Liver (tissue), 8 donors: ENCODE measurements at regions not wholly inside any gene's neighbourhood (a gene's known extent, or its start where the extent isn't known, plus 50 kb on each side); places are given as distances from the start of the nearest gene placed in this dataset.

Source experiments
- DNase-seq: peaks from one replicate; pipeline ENCODE4 v3.0.0-alpha.2; 2017; ENCODE audit warnings: low spot score
- H3K27ac ChIP-seq, 2 donors: one replicate each; pipeline ENCODE4 v1.7.0; 2013; ENCODE audit warnings: inconsistent platforms in 2 of 2, low read length in 2 of 2, control low read depth in 1 of 2, low read depth in 1 of 2, mild to moderate bottlenecking in 1 of 2
- H3K27me3 ChIP-seq, 4 donors: one replicate each; pipeline versions ENCODE4 v1.6.1 to v1.7.0; 2013; ENCODE audit warnings: low read length in 3 of 4, inconsistent platforms in 1 of 4, mild to moderate bottlenecking in 1 of 4, moderate library complexity in 1 of 4; ENCODE audit not compliant: control insufficient read depth in 4 of 4, insufficient read depth in 4 of 4
- H3K36me3 ChIP-seq, 4 donors: one replicate each; pipeline versions ENCODE4 v1.6.1 to v1.7.0; 2013; ENCODE audit warnings: low read length in 3 of 4, mild to moderate bottlenecking in 3 of 4, low read depth in 1 of 4, moderate library complexity in 1 of 4; ENCODE audit not compliant: control insufficient read depth in 4 of 4, insufficient read depth in 3 of 4
- H3K4me1 ChIP-seq, 4 donors: one replicate each; pipeline versions ENCODE4 v1.6.1 to v1.7.0; 2013; ENCODE audit warnings: low read length in 3 of 4, mild to moderate bottlenecking in 3 of 4, moderate library complexity in 1 of 4; ENCODE audit not compliant: control insufficient read depth in 4 of 4, insufficient read depth in 4 of 4
- H3K4me3 ChIP-seq, 3 donors: one replicate each; pipeline versions ENCODE4 v1.6.1 to v1.7.0; 2013; ENCODE audit warnings: low read length in 3 of 3, control low read depth in 1 of 3, low read depth in 1 of 3, mild to moderate bottlenecking in 1 of 3
- H3K9ac ChIP-seq, 2 donors: one replicate each; pipeline ENCODE4 v1.7.0; 2013; ENCODE audit warnings: low read length in 2 of 2, mild to moderate bottlenecking in 2 of 2, moderate library complexity in 2 of 2, control low read depth in 1 of 2, low read depth in 1 of 2
- H3K9me3 ChIP-seq, 4 donors: one replicate each; pipeline versions ENCODE4 v1.6.1 to v1.7.0; 2013; ENCODE audit warnings: low read length in 3 of 4; ENCODE audit not compliant: control insufficient read depth in 4 of 4
- EGR1 ChIP-seq, 2 donors: IDR thresholded peaks; 2 replicates each; pipeline ENCODE4 v1.6.1; 2016 to 2018; ENCODE audit warnings: antibody characterized with exemption in 2 of 2, low read depth in 2 of 2
- FOXA1 ChIP-seq: IDR thresholded peaks from 2 replicates; pipeline ENCODE4 v1.6.1; 2016; ENCODE audit warnings: antibody characterized with exemption
- FOXA2 ChIP-seq: IDR thresholded peaks from 2 replicates; pipeline ENCODE4 v1.6.1; 2016; ENCODE audit warnings: antibody characterized with exemption
- GABPA ChIP-seq, 2 donors: IDR thresholded peaks in 1 of 2; conservative IDR thresholded peaks in 1 of 2; 2 replicates each; pipeline ENCODE4 v1.6.1; 2016; ENCODE audit warnings: antibody characterized with exemption in 2 of 2, mild to moderate bottlenecking in 1 of 2, moderate library complexity in 1 of 2
- NR2F2 ChIP-seq: IDR thresholded peaks from 2 replicates; pipeline ENCODE4 v1.6.1; 2016; ENCODE audit warnings: antibody characterized with exemption
- RXRA ChIP-seq, 2 donors: IDR thresholded peaks; 2 replicates each; pipeline ENCODE4 v1.6.1; 2017 to 2018; ENCODE audit warnings: antibody characterized with exemption in 2 of 2, mild to moderate bottlenecking in 1 of 2
- TAF1 ChIP-seq: conservative IDR thresholded peaks from 2 replicates; pipeline ENCODE4 v1.6.1; 2016; ENCODE audit warnings: antibody characterized with exemption, mild to moderate bottlenecking
- WGBS: extraction: QIAGEN DNeasy Blood & Tissue Kit; methylation state at CpG from one replicate; pipeline ENCODE4 v1.1.7; 2013; 5-methylcytosine and 5-hydroxymethylcytosine counted together
- TF ChIP-seq, protein P1 (sequence below): IDR thresholded peaks from 2 replicates; pipeline ENCODE4 v1.6.1; 2016; ENCODE audit warnings: antibody characterized with exemption, mild to moderate bottlenecking
- TF ChIP-seq, protein P2 (sequence below): fragments of 150-350 bp; IDR thresholded peaks from 2 replicates; pipeline ENCODE4 v1.5.1; 2017; ENCODE audit warnings: improper control_type of control experiment, low read depth, low read length; ENCODE audit not compliant: missing input control
- TF ChIP-seq, protein P3 (sequence below): IDR thresholded peaks from 2 replicates; pipeline ENCODE4 v1.6.1; 2016; ENCODE audit warnings: antibody characterized with exemption
- TF ChIP-seq, protein P4 (sequence below): IDR thresholded peaks from 2 replicates; pipeline ENCODE4 v1.6.1; 2016; ENCODE audit warnings: antibody characterized with exemption
- donor health status: healthy.
- donor health status: healthy.
- donor health status: healthy.
- donor health status: healthy.
- donor health status: healthy.

DNA sequence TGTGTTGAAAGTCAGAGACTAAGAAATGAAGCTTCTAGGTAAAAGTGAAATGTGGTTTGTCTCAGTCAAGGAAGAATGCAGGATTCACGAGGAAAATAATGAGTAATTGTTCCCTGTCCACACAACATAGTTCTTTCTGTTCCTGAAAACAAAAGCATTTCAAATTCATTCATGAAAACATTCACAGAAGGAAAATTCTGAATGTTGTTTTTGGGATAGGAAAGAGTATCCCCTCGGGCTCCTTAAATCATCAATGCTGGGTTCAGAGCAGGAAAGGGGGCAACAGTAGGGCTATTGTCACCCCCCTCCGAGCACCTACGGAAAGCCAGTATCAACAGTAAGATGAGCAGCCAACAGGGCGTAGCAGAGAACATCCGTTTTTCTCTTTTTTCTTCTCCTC is 769.9 kb upstream of the ADAMTS16 start:
- no peaks in the 10 kb centered on the region for H3K36me3 ChIP-seq
- no peak overlapping the region for H3K9ac ChIP-seq
- no peak for DNase-seq
- H3K4me3 ChIP-seq: no peak overlapping the region
- no peaks in the 10 kb centered on the region for H3K4me1 ChIP-seq
- TF ChIP-seq, protein P1, sequence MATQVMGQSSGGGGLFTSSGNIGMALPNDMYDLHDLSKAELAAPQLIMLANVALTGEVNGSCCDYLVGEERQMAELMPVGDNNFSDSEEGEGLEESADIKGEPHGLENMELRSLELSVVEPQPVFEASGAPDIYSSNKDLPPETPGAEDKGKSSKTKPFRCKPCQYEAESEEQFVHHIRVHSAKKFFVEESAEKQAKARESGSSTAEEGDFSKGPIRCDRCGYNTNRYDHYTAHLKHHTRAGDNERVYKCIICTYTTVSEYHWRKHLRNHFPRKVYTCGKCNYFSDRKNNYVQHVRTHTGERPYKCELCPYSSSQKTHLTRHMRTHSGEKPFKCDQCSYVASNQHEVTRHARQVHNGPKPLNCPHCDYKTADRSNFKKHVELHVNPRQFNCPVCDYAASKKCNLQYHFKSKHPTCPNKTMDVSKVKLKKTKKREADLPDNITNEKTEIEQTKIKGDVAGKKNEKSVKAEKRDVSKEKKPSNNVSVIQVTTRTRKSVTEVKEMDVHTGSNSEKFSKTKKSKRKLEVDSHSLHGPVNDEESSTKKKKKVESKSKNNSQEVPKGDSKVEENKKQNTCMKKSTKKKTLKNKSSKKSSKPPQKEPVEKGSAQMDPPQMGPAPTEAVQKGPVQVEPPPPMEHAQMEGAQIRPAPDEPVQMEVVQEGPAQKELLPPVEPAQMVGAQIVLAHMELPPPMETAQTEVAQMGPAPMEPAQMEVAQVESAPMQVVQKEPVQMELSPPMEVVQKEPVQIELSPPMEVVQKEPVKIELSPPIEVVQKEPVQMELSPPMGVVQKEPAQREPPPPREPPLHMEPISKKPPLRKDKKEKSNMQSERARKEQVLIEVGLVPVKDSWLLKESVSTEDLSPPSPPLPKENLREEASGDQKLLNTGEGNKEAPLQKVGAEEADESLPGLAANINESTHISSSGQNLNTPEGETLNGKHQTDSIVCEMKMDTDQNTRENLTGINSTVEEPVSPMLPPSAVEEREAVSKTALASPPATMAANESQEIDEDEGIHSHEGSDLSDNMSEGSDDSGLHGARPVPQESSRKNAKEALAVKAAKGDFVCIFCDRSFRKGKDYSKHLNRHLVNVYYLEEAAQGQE: no peak
- TF ChIP-seq GABPA (IDR thresholded peaks at IDR 0.05 in 1 of 2, conservative IDR thresholded peaks at IDR 0.05 in 1 of 2): no peak
- TF ChIP-seq, protein P2, sequence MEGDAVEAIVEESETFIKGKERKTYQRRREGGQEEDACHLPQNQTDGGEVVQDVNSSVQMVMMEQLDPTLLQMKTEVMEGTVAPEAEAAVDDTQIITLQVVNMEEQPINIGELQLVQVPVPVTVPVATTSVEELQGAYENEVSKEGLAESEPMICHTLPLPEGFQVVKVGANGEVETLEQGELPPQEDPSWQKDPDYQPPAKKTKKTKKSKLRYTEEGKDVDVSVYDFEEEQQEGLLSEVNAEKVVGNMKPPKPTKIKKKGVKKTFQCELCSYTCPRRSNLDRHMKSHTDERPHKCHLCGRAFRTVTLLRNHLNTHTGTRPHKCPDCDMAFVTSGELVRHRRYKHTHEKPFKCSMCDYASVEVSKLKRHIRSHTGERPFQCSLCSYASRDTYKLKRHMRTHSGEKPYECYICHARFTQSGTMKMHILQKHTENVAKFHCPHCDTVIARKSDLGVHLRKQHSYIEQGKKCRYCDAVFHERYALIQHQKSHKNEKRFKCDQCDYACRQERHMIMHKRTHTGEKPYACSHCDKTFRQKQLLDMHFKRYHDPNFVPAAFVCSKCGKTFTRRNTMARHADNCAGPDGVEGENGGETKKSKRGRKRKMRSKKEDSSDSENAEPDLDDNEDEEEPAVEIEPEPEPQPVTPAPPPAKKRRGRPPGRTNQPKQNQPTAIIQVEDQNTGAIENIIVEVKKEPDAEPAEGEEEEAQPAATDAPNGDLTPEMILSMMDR: no peak
- TF ChIP-seq, protein P3, sequence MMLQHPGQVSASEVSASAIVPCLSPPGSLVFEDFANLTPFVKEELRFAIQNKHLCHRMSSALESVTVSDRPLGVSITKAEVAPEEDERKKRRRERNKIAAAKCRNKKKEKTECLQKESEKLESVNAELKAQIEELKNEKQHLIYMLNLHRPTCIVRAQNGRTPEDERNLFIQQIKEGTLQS: no peak
- H3K27me3 ChIP-seq: no peaks in the 10 kb centered on the region
- H3K9me3 ChIP-seq: no peaks in the 10 kb centered on the region
- H3K27ac ChIP-seq: no peak overlapping the region
- WGBS: 59% methylated on average over 6 of the region's 6 CpGs

DNA sequence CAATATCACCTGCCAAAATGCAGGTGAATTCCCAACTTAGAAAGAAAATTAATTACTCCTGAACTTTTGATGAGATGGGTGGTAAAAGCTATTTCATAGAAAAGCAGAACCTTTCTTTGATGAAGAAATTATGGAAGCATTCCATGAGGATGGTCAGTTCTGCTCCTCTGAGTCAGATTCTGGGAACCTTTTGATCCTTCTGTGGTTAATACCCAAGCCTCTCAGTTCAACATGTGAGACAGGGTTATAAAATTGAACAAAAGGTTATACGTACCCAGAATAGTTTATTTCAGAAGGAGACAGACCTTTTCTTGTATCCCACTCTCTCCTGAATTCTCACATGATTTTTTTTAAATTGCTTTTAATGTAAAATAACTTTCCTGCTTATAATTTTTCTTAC is 767.6 kb upstream of the ADAMTS16 start:
- Histone ChIP-seq H3K9me3 (no peaks in the 10 kb centered on the region), H3K9ac (no peak overlapping the region), H3K27ac (no peak overlapping the region), H3K4me3 (no peak overlapping the region), H3K4me1 (no peaks in the 10 kb centered on the region), H3K27me3 (no peaks in the 10 kb centered on the region), H3K36me3 (no peaks in the 10 kb centered on the region)
- TF ChIP-seq, protein P2: no peak
- no peak for TF ChIP-seq NR2F2
- no peak for TF ChIP-seq TAF1
- TF ChIP-seq EGR1 (IDR thresholded peaks at IDR 0.05; ENCODE audit: low read depth in 2 of 2): no peak
- no peak for TF ChIP-seq FOXA2
- TF ChIP-seq FOXA1: no peak
- TF ChIP-seq, protein P4, sequence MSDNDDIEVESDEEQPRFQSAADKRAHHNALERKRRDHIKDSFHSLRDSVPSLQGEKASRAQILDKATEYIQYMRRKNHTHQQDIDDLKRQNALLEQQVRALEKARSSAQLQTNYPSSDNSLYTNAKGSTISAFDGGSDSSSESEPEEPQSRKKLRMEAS: no peak
- TF ChIP-seq RXRA (IDR thresholded peaks at IDR 0.05): no peak
- DNase-seq: no peak
- 69% methylated on average over 1 of the region's 1 CpG for WGBS
